BJ (cell line): ENCODE measurements at regions not wholly inside any gene's neighbourhood (a gene's known extent, or its start where the extent isn't known, plus 50 kb on each side); places are given as distances from the start of the nearest gene placed in this dataset.

Source experiments
- CTCF ChIA-PET: fragments of 350-600 bp; formaldehyde crosslinking; extraction: SDS; loops from one replicate; lab custom pipeline; 2021; ENCODE audit warnings: antibody characterized with exemption, inconsistent platforms; lab: Yijun Ruan, JAX
- POLR2A ChIA-PET: fragments of 300-600 bp; sonication (Branson Sonifier 250); formaldehyde crosslinking; extraction: SDS; loops from one replicate; lab custom pipeline; 2021; ENCODE audit warnings: antibody characterized with exemption; lab: Charles Lee
- DNase-seq: peaks from one replicate; pipeline ENCODE4 v3.0.0-alpha.2; 2011; ENCODE audit warnings: low read depth
- H3K27me3 ChIP-seq: 2 replicates; pipeline ENCODE4 v1.6.0; 2011; ENCODE audit warnings: low read length; ENCODE audit not compliant: control insufficient read depth, insufficient read depth
- H3K36me3 ChIP-seq: 2 replicates; pipeline ENCODE4 v1.5.1; 2011; ENCODE audit warnings: low read length; ENCODE audit not compliant: control insufficient read depth, insufficient read depth
- H3K4me3 ChIP-seq: 2 replicates; pipeline ENCODE4 v1.5.1; 2011; ENCODE audit warnings: low read depth, mild to moderate bottlenecking, control low read depth, low read length
- TF ChIP-seq, protein P1 (sequence below): IDR thresholded peaks from 2 replicates; pipeline ENCODE4 v1.5.1; 2011; ENCODE audit warnings: low read depth, mild to moderate bottlenecking, control low read depth, inconsistent platforms, low read length, moderate library complexity; ENCODE audit not compliant: insufficient read depth

DNA sequence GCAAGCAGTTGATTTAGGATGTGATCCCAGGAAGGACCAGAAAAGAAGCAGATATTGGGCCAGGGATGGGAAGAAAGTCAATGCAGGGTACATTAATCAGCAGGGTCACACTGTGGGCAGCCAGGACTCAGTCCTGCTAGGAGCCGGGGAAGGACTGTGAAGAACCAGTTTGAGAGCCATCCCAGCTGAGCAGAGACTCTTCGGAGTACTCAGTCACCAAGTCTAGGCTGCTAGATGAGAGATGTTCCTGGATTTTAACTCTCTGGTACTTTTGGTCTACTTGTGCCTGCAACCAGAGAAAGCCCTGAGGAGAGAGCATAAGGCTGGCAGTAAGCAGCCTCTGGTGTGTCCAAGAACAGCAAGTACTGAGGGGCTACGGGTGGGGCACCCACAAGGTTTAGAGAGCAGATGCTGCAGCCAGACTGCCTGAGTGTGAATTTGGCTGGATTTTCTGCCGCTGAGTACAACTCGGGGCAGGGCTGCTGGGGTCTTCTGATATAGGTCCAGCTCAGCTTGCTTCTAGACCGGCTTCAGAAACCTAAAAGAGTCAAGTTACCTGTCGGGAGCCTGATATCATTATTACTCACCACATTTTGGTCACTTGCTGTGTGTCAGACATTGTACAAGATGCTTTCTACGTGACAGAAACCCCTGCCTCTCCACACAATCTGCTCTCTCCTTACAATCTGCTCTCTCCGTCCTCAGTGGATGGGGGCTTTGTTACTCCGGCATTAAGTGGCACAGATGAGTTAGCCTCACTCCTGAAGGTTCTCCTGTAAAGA, 250.2 kb upstream of the GAS1 start:
- TF ChIP-seq, protein P1, sequence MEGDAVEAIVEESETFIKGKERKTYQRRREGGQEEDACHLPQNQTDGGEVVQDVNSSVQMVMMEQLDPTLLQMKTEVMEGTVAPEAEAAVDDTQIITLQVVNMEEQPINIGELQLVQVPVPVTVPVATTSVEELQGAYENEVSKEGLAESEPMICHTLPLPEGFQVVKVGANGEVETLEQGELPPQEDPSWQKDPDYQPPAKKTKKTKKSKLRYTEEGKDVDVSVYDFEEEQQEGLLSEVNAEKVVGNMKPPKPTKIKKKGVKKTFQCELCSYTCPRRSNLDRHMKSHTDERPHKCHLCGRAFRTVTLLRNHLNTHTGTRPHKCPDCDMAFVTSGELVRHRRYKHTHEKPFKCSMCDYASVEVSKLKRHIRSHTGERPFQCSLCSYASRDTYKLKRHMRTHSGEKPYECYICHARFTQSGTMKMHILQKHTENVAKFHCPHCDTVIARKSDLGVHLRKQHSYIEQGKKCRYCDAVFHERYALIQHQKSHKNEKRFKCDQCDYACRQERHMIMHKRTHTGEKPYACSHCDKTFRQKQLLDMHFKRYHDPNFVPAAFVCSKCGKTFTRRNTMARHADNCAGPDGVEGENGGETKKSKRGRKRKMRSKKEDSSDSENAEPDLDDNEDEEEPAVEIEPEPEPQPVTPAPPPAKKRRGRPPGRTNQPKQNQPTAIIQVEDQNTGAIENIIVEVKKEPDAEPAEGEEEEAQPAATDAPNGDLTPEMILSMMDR: no peak
- CTCF ChIA-PET: interaction anchor here (0.6 to 0.7 kb wide), 2 partner anchors 80 to 127 kb away, joined by 3 read pairs; no protein-coding TSS in a partner anchor
- H3K27me3 ChIP-seq: no peaks in the 10 kb centered on the region
- DNase-seq: no peak
- POLR2A ChIA-PET: interaction anchor here (0.5 kb wide), 1 partner anchor 250 kb away, joined by 9 read pairs; the partner anchor contains the start of gene GAS1
- no peak overlapping the region for H3K4me3 ChIP-seq
- H3K36me3 ChIP-seq: no peaks in the 10 kb centered on the region

DNA sequence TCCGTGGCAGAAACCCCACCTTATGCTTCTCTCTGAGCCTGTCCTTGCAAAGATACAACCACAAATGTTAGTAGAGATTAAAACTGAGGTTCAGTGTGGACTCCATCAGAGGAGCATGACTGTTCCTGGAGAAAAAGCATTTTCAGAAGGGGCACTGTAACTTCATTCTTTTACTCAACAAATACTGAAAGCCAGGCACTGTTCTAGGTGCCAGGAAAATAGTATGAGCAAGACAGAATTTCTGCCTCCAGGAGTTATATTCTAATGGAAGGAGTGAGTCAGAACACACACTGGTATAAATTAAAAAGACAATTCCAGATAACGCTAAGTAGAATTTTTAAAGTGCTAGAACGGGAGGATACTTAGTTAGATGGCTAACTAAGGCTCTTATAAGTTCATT, 251.4 kb upstream of the GAS1 start:
- H3K27me3 ChIP-seq: no peaks in the 10 kb centered on the region
- H3K36me3 ChIP-seq: no peaks in the 10 kb centered on the region
- DNase-seq: no peak
- POLR2A ChIA-PET: no interaction called here
- TF ChIP-seq, protein P1: 0 out of 2 replicates have a peak, but pooled peaks have one; percentile 5
- CTCF ChIA-PET: no interaction called here
- no peak overlapping the region for H3K4me3 ChIP-seq

DNA sequence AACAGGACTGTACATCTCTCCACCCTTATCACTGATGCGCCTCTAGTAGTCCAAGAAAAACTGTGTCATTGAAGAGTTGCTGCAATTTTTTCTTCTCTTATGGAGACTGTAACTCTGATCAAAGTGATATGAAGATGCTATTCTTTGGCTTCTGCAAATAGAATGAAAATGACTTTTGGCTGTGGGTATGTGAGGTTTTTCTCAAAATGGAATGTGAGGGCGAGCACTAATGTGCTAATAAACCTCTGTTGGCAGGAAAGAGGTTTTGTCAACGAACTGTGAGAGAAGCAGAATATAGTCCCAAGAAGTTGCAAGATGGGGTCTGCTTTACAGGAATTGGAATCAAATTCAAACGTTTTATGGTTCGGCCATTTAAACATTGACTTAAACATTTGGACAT, 252.0 kb upstream of the GAS1 start:
- no peak for DNase-seq
- H3K4me3 ChIP-seq: no peak overlapping the region
- H3K27me3 ChIP-seq: no peaks in the 10 kb centered on the region
- CTCF ChIA-PET: interaction anchor here (1.2 kb wide), 1 partner anchor 24 kb away, joined by 3 read pairs; no protein-coding TSS in a partner anchor
- H3K36me3 ChIP-seq: no peaks in the 10 kb centered on the region
- POLR2A ChIA-PET: no interaction called here
- TF ChIP-seq, protein P1: no peak

DNA sequence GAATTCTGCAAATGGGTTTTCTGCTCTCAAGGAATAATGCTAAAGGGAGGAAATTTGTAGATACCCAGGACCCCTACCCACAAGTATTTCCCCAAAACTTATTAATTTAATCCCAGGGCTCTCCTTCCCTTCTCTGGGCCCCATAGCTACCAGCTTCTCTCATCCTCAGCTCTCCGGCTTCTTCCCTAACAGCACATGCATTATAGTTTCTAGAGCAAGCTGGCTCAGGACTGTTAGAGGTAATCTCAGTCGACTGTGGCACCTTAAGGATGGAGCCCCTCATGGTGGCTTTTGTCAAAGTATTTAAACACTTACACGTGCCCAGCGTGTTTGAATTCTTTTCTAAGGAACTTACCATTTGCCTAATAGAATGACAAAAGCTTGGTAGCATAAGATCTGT, 252.5 kb upstream of the GAS1 start:
- POLR2A ChIA-PET: no interaction called here
- Histone ChIP-seq H3K4me3 (no peak overlapping the region), H3K27me3 (no peaks in the 10 kb centered on the region), H3K36me3 (no peaks in the 10 kb centered on the region)
- no peak for DNase-seq
- CTCF ChIA-PET: interaction anchor here (1.0 to 1.2 kb wide), 2 partner anchors 24 to 89 kb away, joined by 3 read pairs; no protein-coding TSS in a partner anchor
- TF ChIP-seq, protein P1: no peak

DNA sequence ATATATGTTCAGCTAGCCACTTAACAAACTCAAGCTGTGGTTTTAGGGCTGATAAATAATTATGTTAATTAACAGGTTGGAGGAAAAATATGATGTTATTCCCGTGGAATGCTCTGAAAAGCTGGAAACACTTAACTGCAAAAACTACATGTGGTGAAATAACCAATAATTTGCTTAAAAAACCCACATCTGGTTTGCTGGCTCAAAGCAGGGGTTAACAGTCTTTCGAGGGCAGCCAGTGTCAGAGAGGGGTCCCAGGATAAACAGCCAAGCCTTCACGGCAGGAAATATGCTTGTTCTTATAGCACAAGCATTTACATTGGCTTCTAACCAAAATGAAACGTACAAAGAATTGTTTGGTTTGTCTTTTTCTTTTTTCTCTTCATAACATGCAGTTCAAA, 254.0 kb upstream of the GAS1 start:
- CTCF ChIA-PET: interaction anchor here (0.8 to 1.7 kb wide), 4 partner anchors 23 to 253 kb away, joined by 3 to 4 read pairs (median 3); no protein-coding TSS in a partner anchor
- TF ChIP-seq, protein P1: no peak
- Histone ChIP-seq H3K4me3 (no peak overlapping the region), H3K36me3 (no peaks in the 10 kb centered on the region), H3K27me3 (no peaks in the 10 kb centered on the region)
- POLR2A ChIA-PET: no interaction called here
- DNase-seq: no peak
